ENCODE measurements at regions not wholly inside any gene's neighbourhood (a gene's known extent, or its start where the extent isn't known, plus 50 kb on each side); places are given as distances from the start of the nearest gene placed in this dataset.

GRCh38 chrX:38937926-38938325 lies 136.7 kb downstream of the MID1IP1 start:
- Histone ChIP-seq H3K9me3 (no peaks in the 10 kb centered on the region), H3K27ac (no peak overlapping the region), H3K4me1 (ENCODE audit: control insufficient read depth in 1 of 2, low read depth in 2 of 2) (peaks cover 4 to 16% of the 10 kb centered on the region in 2 donors), H3K36me3 (no peaks in the 10 kb centered on the region), H3K4me3 (no peak overlapping the region), H3K27me3 (replicated peaks; ENCODE audit: insufficient read depth) (no peaks in the 10 kb centered on the region)
- ATAC-seq (ENCODE audit: insufficient number of reproducible peaks, low FRiP score, low read depth), result no peak
- no peak for DNase-seq (ENCODE audit: low spot score)
- TF ChIP-seq CTCF (IDR thresholded peaks at IDR 0.05), result no peak

GRCh38 chrX:38939067-38939466 lies 137.8 kb downstream of the MID1IP1 start:
- no peak overlapping the region for H3K4me3 ChIP-seq
- H3K27me3 ChIP-seq (replicated peaks; ENCODE audit: insufficient read depth), result no peaks in the 10 kb centered on the region
- H3K36me3 ChIP-seq, result no peaks in the 10 kb centered on the region
- H3K27ac ChIP-seq, result no peak overlapping the region
- ATAC-seq (ENCODE audit: insufficient number of reproducible peaks, low FRiP score, low read depth) (peak; percentile 79), DNase-seq (ENCODE audit: low spot score) (peak; percentile 2)
- no peaks in the 10 kb centered on the region for H3K9me3 ChIP-seq
- TF ChIP-seq CTCF (IDR thresholded peaks at IDR 0.05), result no peak
- peaks cover 4 to 16% of the 10 kb centered on the region in 2 donors for H3K4me1 ChIP-seq (ENCODE audit: control insufficient read depth in 1 of 2, low read depth in 2 of 2)

- no peak for ATAC-seq (ENCODE audit: insufficient number of reproducible peaks, low FRiP score, low read depth)
- Histone ChIP-seq H3K36me3 (no peaks in the 10 kb centered on the region), H3K27ac (peak overlapping the region in 1 of 2 donors; percentile 70), H3K9me3 (no peaks in the 10 kb centered on the region), H3K4me1 (ENCODE audit: control insufficient read depth in 1 of 2, low read depth in 2 of 2) (peaks cover 4 to 16% of the 10 kb centered on the region in 2 donors), H3K4me3 (no peak overlapping the region), H3K27me3 (replicated peaks; ENCODE audit: insufficient read depth) (no peaks in the 10 kb centered on the region)
- TF ChIP-seq CTCF (IDR thresholded peaks at IDR 0.05), result no peak
- no peak for DNase-seq (ENCODE audit: low spot score)
Measured at GRCh38 chrX:38940547-38940946, 139.3 kb downstream of the MID1IP1 start.

GRCh38 chrX:38941675-38942074 lies 140.4 kb downstream of the MID1IP1 start:
- H3K4me3 ChIP-seq, result no peak overlapping the region
- TF ChIP-seq CTCF (IDR thresholded peaks at IDR 0.05), result no peak
- peak; percentile 43 for ATAC-seq (ENCODE audit: insufficient number of reproducible peaks, low FRiP score, low read depth)

GRCh38 chrX:38943120-38943519 lies 141.9 kb downstream of the MID1IP1 start:
- ATAC-seq (ENCODE audit: insufficient number of reproducible peaks, low FRiP score, low read depth) (no peak), DNase-seq (ENCODE audit: low spot score) (no peak)
- Histone ChIP-seq H3K4me1 (ENCODE audit: control insufficient read depth in 1 of 2, low read depth in 2 of 2) (peaks cover 4 to 16% of the 10 kb centered on the region in 2 donors), H3K36me3 (no peaks in the 10 kb centered on the region), H3K27me3 (replicated peaks; ENCODE audit: insufficient read depth) (no peaks in the 10 kb centered on the region), H3K27ac (no peak overlapping the region), H3K9me3 (no peaks in the 10 kb centered on the region), H3K4me3 (no peak overlapping the region)
- no peak for TF ChIP-seq CTCF (IDR thresholded peaks at IDR 0.05)

More at GRCh38 chrX:38941675-38942074, 140.4 kb downstream of the MID1IP1 start:
- DNase-seq (ENCODE audit: low spot score), result no peak
- H3K9me3 ChIP-seq, result no peaks in the 10 kb centered on the region
- H3K4me1 ChIP-seq (ENCODE audit: control insufficient read depth in 1 of 2, low read depth in 2 of 2), result peaks cover 4 to 16% of the 10 kb centered on the region in 2 donors
- no peaks in the 10 kb centered on the region for H3K36me3 ChIP-seq
- H3K27ac ChIP-seq, result peak overlapping the region; percentile 23 to 70
- H3K27me3 ChIP-seq (replicated peaks; ENCODE audit: insufficient read depth), result no peaks in the 10 kb centered on the region
